ENCODE measurements at regions not wholly inside any gene's neighbourhood (a gene's known extent, or its start where the extent isn't known, plus 50 kb on each side); places are given as distances from the start of the nearest gene placed in this dataset.
A peak's percentile ranks its signal among the peaks of the same experiment; 100 is the strongest.
"Not testable (repeated sequence)": the region's sequence is repeated elsewhere in the genome, so short reads cannot be mapped to it uniquely, and the experiment has no call there.

DNA sequence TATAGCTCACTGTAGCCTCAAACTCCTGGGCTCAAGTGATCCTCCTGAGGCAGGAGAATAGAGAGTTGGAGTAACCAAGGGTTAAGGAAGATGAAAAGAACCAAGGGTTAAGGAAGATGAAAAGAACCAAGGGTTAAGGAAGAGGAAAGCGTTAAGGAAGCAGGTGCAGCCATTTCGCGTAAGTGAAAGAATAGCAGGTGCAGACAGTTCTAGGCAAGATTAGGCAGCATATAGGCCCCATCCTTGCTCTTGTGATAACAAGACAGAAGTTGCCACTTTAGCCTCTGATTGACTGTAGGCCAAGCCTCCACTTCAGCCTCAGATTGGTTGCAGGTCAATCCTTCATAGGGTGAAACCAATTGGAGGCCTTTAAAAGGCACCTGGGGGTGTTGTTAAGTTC is 677.4 kb downstream of the PDCD6IP start:
- in situ Hi-C loops (cut with HindIII; ENCODE audit: low pct_unique_long_range_greater_than_20kb, low sequenced_read_pairs), result no loop called here
- no peak for DNase-seq (ENCODE audit: low read depth in 1 of 2, low spot score in 1 of 2)
- no peak for TF ChIP-seq JUND (IDR thresholded peaks at IDR 0.05; ENCODE audit: low read depth)

DNA sequence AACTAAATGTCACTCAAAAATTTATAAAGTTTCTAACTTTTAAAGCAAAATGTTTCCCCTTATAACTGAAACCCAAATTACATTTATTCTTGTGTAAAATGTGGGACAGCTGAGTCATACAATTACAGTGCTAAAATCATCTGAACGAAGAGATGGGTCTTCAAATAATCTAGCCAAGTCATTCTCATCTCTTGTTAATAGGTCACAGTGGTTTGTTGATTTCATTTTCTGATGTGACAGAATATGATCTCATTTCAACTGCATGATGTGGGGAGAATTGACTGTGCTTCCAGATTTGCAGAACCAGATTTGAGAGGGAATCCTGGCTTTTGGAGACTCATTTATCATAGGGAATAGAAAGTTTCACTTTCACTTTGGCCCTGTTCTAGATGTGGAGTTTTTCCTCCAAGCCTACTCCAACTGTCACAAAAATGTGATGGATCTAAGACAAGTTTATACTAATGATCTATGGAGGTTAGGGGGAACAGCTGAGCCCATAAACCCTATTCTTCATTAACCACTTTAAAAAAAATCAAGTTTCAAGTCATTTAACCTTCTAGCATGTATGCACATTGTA is 685.0 kb downstream of the PDCD6IP start:
- in situ Hi-C loops (cut with HindIII; ENCODE audit: low pct_unique_long_range_greater_than_20kb, low sequenced_read_pairs), result no loop called here
- DNase-seq (ENCODE audit: low read depth in 1 of 2, low spot score in 1 of 2), result peak in 1 of 2 experiments; percentile 3
- no peak for TF ChIP-seq JUND (IDR thresholded peaks at IDR 0.05; ENCODE audit: low read depth)

DNA sequence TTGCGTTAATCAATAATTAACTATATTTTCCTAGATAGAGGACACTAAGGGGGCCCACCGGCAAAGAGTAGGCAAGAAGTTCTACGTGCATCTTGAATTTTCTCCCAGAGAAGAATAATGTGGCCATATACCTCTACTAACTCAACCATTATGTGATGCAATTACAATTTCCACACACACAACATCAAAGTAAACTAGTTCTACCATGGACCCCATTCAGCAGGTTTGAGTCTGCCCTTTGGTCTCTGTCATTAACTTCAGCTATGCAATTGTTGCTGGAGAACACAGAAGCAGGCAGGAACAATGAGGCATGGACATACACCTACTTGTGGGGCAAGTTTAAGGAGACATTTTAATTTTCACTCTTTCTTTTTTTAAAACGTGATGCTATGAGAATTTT is 705.9 kb downstream of the PDCD6IP start:
- in situ Hi-C loops (cut with HindIII; ENCODE audit: low pct_unique_long_range_greater_than_20kb, low sequenced_read_pairs), result no loop called here
- no peak for TF ChIP-seq JUND (IDR thresholded peaks at IDR 0.05; ENCODE audit: low read depth)

DNA sequence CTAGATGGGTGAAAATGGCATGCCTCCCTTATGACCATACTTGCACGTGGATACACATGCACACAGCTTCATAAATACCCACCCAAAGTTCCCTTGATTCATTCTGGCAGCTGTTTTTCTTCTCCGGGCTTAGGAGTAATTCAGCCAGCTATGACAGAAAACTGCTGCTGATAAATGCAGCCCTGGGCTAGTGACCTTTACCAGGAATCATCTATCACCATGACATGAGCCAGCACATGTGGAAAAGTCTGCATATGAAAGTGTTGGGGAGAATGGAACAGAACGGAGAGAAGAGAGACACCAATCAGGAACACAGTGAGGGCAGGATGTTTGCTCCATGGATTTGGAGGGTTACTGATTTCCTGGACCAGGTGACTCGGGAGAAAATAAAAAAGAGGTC is 706.3 kb downstream of the PDCD6IP start:
- in situ Hi-C loops (cut with HindIII; ENCODE audit: low pct_unique_long_range_greater_than_20kb, low sequenced_read_pairs), result no loop called here
- DNase-seq (ENCODE audit: low read depth in 1 of 2, low spot score in 1 of 2), result no peak
- no peak for TF ChIP-seq JUND (IDR thresholded peaks at IDR 0.05; ENCODE audit: low read depth)

More for the DNA sequence above, 705.9 kb downstream of the PDCD6IP start:
- no peak for DNase-seq (ENCODE audit: low read depth in 1 of 2, low spot score in 1 of 2)

DNA sequence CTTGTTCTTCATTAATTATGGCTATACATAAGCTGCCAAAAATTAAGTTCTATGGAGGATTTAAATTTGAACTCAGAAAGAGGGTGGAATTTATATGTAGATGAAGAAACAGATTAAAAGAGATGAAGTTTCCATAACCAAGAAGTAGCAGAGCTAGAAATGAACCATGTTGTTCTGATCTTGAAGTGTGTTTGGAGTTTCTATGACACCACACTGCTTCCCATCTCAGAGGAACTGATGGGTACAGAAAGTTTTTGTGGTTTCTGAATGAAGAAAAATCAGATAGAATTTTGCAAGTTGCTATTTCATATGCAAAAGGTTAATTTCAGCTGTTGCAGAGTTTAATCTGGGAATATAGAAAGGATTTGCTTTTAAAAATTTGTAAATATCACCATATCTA is 710.3 kb downstream of the PDCD6IP start:
- in situ Hi-C loops (cut with HindIII; ENCODE audit: low pct_unique_long_range_greater_than_20kb, low sequenced_read_pairs), result no loop called here
- no peak for TF ChIP-seq JUND (IDR thresholded peaks at IDR 0.05; ENCODE audit: low read depth)
- no peak for DNase-seq (ENCODE audit: low read depth in 1 of 2, low spot score in 1 of 2)

DNA sequence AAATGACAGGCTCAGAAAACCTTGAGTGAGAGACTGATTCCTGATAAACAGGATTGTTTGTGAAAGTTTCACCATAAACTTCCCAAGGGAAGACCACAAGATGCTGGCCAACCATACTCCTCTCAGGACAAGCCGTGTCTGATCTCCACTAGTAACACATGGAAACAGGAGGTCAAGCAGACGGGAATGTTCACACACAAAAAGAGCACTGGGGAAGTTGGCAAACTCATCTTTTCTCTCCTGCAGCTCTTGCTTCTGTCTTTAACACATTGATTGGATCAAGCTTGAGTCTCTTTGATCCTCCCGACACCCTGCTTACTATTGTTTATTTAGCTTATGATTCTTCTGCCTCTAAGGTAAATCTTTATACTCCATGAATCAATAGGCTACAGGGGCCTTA is 713.5 kb downstream of the PDCD6IP start:
- no peak for DNase-seq (ENCODE audit: low read depth in 1 of 2, low spot score in 1 of 2)
- in situ Hi-C loops (cut with HindIII; ENCODE audit: low pct_unique_long_range_greater_than_20kb, low sequenced_read_pairs), result no loop called here
- TF ChIP-seq JUND (IDR thresholded peaks at IDR 0.05; ENCODE audit: low read depth), result no peak

DNA sequence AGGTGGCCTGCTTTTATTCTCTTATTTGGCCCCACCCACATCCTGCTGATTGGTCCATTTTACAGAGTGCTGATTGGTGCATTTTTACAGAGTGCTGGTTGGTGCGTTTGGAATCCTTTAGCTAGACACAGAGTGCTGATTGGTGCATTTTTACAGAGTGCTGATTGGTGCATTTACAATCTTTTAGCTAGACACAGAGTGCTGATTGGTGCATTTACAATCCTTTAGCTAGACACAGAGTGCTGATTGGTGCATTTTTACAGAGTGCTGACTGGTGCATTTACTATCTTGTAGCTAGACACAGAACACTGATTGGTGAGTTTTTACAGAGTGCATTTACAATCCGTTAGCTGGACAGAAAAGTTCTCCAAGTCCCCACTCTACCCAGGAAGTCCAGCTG is 720.6 kb downstream of the PDCD6IP start:
- in situ Hi-C loops (cut with HindIII; ENCODE audit: low pct_unique_long_range_greater_than_20kb, low sequenced_read_pairs); DNase-seq (ENCODE audit: low read depth in 1 of 2, low spot score in 1 of 2): not testable (repeated sequence)

DNA sequence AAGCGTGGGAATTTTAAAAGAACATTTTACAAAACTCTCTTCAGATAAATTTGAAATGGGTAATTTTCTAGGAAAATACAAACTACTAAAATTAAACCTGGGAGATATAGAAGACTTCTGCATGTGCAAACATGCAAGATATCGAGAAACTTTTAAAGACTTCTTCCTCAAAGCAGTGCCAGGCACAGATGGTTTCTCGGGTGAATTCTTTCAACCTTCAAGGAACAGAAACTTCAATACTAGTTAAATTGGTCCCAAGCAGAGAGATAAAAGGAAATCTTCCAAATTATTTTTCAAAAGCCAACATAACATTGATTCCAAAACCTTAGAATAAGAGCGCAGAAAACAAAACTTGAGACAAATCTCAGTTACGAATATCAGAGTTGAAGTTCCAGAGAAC is 732.7 kb downstream of the PDCD6IP start:
- in situ Hi-C loops (cut with HindIII; ENCODE audit: low pct_unique_long_range_greater_than_20kb, low sequenced_read_pairs), result no loop called here
- no peak for TF ChIP-seq JUND (IDR thresholded peaks at IDR 0.05; ENCODE audit: low read depth)
- no peak for DNase-seq (ENCODE audit: low read depth in 1 of 2, low spot score in 1 of 2)

DNA sequence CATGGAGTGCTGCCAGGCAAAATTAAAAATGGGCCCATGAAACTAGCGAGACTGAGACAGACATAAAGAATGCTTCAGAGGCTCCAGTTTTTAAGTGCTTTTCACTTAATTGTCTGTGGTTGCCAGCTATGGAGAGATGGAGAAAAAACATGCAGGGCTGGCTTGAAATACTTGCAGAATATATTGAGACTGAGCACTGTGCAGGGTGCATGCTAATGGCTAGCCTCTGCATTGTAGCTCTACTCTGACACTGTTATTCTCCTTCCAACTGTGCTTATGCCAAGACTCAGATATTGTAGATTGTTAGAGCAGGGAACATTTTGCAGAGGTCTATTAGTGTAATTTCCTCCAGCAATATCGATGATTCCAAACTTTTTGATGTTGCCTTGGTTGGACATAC is 735.0 kb downstream of the PDCD6IP start:
- TF ChIP-seq JUND (IDR thresholded peaks at IDR 0.05; ENCODE audit: low read depth), result no peak
- in situ Hi-C loops (cut with HindIII; ENCODE audit: low pct_unique_long_range_greater_than_20kb, low sequenced_read_pairs), result no loop called here
- DNase-seq (ENCODE audit: low read depth in 1 of 2, low spot score in 1 of 2), result no peak

DNA sequence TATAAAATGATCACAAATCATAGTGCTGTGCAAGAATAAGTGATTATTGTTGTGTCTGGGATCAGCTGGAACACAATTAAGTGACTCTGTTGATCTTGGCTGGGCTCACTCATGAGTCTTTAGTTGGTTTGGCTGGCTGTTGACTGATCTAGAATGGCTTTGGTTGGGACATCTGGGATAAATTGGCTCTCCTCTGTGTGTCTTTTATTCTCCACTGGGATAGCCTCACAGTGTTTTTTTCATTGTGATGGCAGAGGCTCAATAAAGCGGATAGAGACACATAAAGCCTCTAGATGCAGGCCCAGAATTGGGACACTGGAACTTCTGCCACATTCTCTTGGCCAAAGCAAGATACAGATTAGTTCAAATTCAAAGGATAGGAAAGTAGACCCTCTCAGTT is 735.6 kb downstream of the PDCD6IP start:
- in situ Hi-C loops (cut with HindIII; ENCODE audit: low pct_unique_long_range_greater_than_20kb, low sequenced_read_pairs), result no loop called here
- no peak for TF ChIP-seq JUND (IDR thresholded peaks at IDR 0.05; ENCODE audit: low read depth)
- no peak for DNase-seq (ENCODE audit: low read depth in 1 of 2, low spot score in 1 of 2)

DNA sequence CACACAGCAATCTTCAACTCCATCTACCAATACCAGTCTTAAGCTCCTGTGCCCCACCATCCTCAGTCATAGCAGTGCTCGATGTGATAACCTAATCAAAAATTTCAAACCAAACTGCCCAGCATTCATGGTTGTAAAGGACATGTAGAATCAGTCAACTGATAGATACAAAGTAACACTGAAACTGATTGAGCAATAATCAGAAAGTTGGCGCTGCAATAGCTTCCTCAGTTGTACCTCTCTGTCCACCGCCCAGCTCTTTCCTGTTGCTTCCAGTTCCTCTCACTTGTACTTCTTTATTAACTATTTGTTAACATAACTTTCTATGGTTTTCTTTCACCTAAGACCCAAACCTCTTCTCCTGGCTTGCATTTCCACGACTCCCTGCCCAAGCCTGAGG is 745.7 kb downstream of the PDCD6IP start:
- DNase-seq (ENCODE audit: low read depth in 1 of 2, low spot score in 1 of 2), result no peak
- in situ Hi-C loops (cut with HindIII; ENCODE audit: low pct_unique_long_range_greater_than_20kb, low sequenced_read_pairs), result no loop called here
- no peak for TF ChIP-seq JUND (IDR thresholded peaks at IDR 0.05; ENCODE audit: low read depth)

DNA sequence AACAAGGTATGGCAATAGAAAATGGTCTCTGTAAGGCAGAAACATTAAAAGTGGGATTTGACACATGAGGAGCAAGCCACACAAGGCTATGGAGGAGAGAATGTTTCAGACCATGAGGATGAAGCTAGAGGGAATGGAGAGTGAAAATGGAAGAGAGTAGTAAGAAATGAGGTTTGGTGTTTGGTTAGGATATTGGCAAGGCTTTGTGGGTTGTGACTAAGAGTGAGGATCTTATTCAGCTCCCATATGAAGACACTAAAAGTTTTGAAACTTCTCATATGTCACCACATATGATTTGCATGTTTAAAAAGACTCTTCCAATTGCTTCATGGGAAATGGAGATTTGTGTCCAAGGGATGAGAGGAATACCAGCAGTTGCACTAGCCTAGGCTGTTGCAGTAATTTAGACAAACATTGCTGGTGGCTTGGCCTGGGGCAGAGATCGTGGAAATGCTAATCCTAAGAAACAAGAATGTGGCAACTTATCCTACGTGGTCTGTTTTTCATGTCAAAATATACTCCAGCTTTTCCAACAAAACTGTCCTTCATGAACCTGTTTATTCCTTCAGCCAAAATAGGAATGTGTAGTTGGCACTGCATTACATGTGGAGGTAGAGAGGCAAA is 749.0 kb downstream of the PDCD6IP start:
- in situ Hi-C loops (cut with HindIII; ENCODE audit: low pct_unique_long_range_greater_than_20kb, low sequenced_read_pairs), result no loop called here
- DNase-seq (ENCODE audit: low read depth in 1 of 2, low spot score in 1 of 2), result no peak
- no peak for TF ChIP-seq JUND (IDR thresholded peaks at IDR 0.05; ENCODE audit: low read depth)

DNA sequence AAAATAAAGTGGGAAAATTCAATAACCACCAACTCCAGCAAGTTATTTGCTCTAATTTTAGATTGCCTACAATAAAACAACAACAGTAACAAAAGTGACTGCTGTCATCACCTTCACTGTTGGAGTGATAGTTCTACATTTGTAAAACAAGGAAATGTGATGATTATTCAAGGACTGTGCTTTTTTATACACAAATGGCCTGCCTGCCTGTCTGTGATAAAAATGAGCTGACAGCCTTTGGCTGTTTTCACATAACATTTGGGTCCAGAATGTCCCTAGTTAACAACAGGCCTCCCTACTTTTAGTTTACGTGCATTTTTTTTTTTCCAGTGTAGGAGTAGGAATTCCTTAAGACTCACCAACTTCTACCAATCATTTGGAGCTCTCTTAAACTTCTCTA is 768.8 kb downstream of the PDCD6IP start:
- no peak for DNase-seq (ENCODE audit: low read depth in 1 of 2, low spot score in 1 of 2)
- in situ Hi-C loops (cut with HindIII; ENCODE audit: low pct_unique_long_range_greater_than_20kb, low sequenced_read_pairs), result no loop called here

DNA sequence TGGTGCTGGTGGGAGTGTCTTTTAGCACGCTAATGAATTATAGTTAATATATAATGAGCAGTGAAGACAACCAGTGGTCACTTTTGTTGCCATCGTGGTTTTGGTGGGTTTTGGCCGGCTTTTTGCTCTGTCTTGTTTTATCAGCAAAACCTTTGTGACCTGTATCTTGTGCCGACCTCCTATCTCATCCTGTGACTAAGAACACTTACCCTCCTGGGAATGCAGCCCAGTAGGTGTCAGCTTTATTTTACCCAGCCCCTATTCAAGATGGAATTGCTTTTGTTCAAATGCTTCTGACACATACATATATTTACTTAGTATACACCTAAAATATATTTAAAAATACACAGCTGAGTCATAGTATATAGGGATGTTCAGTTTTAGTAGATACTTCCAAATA is 770.3 kb downstream of the PDCD6IP start:
- in situ Hi-C loops (cut with HindIII; ENCODE audit: low pct_unique_long_range_greater_than_20kb, low sequenced_read_pairs), result no loop called here
- no peak for TF ChIP-seq JUND (IDR thresholded peaks at IDR 0.05; ENCODE audit: low read depth)
- DNase-seq (ENCODE audit: low read depth in 1 of 2, low spot score in 1 of 2), result no peak

More for the DNA sequence above, 768.8 kb downstream of the PDCD6IP start:
- TF ChIP-seq JUND (IDR thresholded peaks at IDR 0.05; ENCODE audit: low read depth), result no peak
